ENCODE measurements at regions not wholly inside any gene's neighbourhood (a gene's known extent, or its start where the extent isn't known, plus 50 kb on each side); places are given as distances from the start of the nearest gene placed in this dataset.

DNA sequence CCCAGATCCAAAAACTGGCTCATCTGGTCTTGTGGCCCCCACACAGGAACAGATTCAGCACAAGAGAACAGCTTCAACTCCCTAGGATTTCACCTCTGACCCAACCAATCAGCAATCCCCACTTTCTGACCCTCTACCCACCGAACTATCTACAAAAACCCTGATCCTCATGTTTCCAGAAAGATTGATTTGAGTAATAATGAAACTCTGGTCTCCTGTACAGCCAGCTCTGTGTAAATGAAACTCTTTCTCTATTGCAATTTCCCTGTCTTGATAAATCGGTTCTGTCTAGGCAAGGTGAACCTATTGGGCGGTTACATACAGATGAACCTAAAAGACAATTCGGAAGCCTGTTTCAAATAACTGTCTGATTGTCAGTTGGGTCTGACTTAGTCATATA lies 847.6 kb upstream of the ALCAM start (continued):
- no peak for TF ChIP-seq ZNF622 (IDR thresholded peaks at IDR 0.05)
- no peak for TF ChIP-seq FOXK2 (IDR thresholded peaks at IDR 0.05)
- no peak for TF ChIP-seq PAX5 (IDR thresholded peaks at IDR 0.05; ENCODE audit: borderline replicate concordance, low read depth, low read length)
- TF ChIP-seq, protein P1, sequence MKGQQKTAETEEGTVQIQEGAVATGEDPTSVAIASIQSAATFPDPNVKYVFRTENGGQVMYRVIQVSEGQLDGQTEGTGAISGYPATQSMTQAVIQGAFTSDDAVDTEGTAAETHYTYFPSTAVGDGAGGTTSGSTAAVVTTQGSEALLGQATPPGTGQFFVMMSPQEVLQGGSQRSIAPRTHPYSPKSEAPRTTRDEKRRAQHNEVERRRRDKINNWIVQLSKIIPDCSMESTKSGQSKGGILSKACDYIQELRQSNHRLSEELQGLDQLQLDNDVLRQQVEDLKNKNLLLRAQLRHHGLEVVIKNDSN (IDR thresholded peaks at IDR 0.05; ENCODE audit: borderline replicate concordance, extremely low read length, insufficient read depth, low read depth, low read length): no peak
- peak; percentile 75; the same call in 1 of the 2 replicates for TF ChIP-seq MTA3 (IDR thresholded peaks at IDR 0.05; ENCODE audit: borderline replicate concordance, low read length)
- TF ChIP-seq TCF12 (IDR thresholded peaks at IDR 0.05; ENCODE audit: low read depth, low read length): no peak
- TF ChIP-seq HCFC1 (IDR thresholded peaks at IDR 0.05; ENCODE audit: low read length): no peak
- TF ChIP-seq SREBF1 (IDR thresholded peaks at IDR 0.05; ENCODE audit: low read length): no peak
- no peak for TF ChIP-seq RBBP5 (conservative IDR thresholded peaks at IDR 0.05)
- TF ChIP-seq CHD4 (IDR thresholded peaks at IDR 0.05): no peak
- no peak for TF ChIP-seq ATF3 (IDR thresholded peaks at IDR 0.05; ENCODE audit: borderline replicate concordance, extremely low read depth, low read depth, low read length)
- TF ChIP-seq, protein P2, sequence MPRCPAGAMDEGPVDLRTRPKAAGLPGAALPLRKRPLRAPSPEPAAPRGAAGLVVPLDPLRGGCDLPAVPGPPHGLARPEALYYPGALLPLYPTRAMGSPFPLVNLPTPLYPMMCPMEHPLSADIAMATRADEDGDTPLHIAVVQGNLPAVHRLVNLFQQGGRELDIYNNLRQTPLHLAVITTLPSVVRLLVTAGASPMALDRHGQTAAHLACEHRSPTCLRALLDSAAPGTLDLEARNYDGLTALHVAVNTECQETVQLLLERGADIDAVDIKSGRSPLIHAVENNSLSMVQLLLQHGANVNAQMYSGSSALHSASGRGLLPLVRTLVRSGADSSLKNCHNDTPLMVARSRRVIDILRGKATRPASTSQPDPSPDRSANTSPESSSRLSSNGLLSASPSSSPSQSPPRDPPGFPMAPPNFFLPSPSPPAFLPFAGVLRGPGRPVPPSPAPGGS (IDR thresholded peaks at IDR 0.05; ENCODE audit: borderline replicate concordance, insufficient read depth, low read depth, low read length, poor library complexity, severe bottlenecking): no peak
- peak; percentile 28; the same call in 1 of the 2 replicates for TF ChIP-seq RUNX3 (IDR thresholded peaks at IDR 0.05; ENCODE audit: low read length)
- no peak for TF ChIP-seq RAD21 (IDR thresholded peaks at IDR 0.05; ENCODE audit: insufficient read depth, low read depth, low read length)
- no peak for TF ChIP-seq PRDM15 (CRISPR knock-in tag; IDR thresholded peaks at IDR 0.05)
- no peak for TF ChIP-seq PBX3 (IDR thresholded peaks at IDR 0.05; ENCODE audit: insufficient replicate concordance, low read depth, low read length)
- no peak for TF ChIP-seq FOS (IDR thresholded peaks at IDR 0.05; ENCODE audit: borderline replicate concordance, extremely low read depth, insufficient read length)
- no peak for TF ChIP-seq LARP7 (IDR thresholded peaks at IDR 0.05)
- TF ChIP-seq RELB (IDR thresholded peaks at IDR 0.05; ENCODE audit: low read depth): no peak
- no peak for TF ChIP-seq YBX1 (IDR thresholded peaks at IDR 0.05)
- TF ChIP-seq NFIC (IDR thresholded peaks at IDR 0.05; ENCODE audit: low read depth, low read length): peak; percentile 61
